Activated naive CD4-positive, alpha-beta T cell (primary cell): ENCODE measurements at regions not wholly inside any gene's neighbourhood (a gene's known extent, or its start where the extent isn't known, plus 50 kb on each side); places are given as distances from the start of the nearest gene placed in this dataset.

Source experiments
- DNase-seq, 4 experiments: peaks; one replicate each; lab custom pipeline; 2025; lab: John Stamatoyannopoulos, UW

- DNase-seq = no peak
Measured at GRCh38 chr3:10583798-10584708, 78.7 kb upstream of the ATP2B2 start.

- DNase-seq = no peak
Measured at GRCh38 chr3:10585945-10586344, 80.6 kb upstream of the ATP2B2 start.

- peak in 1 of 4 experiments; percentile 5 for DNase-seq
Measured at GRCh38 chr3:10594915-10595314, 89.5 kb upstream of the ATP2B2 start.

- DNase-seq = no peak
Measured at GRCh38 chr3:10596746-10597448, 91.5 kb upstream of the ATP2B2 start.

- DNase-seq = no peak
Measured at GRCh38 chr3:10597733-10598132, 92.3 kb upstream of the ATP2B2 start.

- DNase-seq = no peak
Measured at GRCh38 chr3:10599017-10599416, 93.6 kb upstream of the ATP2B2 start.

GRCh38 chr3:10599444-10599843, 94.1 kb upstream of the ATP2B2 start:
- DNase-seq = no peak

- no peak for DNase-seq
Measured at GRCh38 chr3:10600296-10600714, 94.9 kb upstream of the ATP2B2 start.

GRCh38 chr3:10600726-10601125, 95.3 kb upstream of the ATP2B2 start:
- no peak for DNase-seq

GRCh38 chr3:10601151-10601856, 95.9 kb upstream of the ATP2B2 start:
- DNase-seq = no peak

GRCh38 chr3:10601857-10602230, 96.5 kb upstream of the ATP2B2 start:
- DNase-seq = no peak

GRCh38 chr3:10602271-10602670, 96.9 kb upstream of the ATP2B2 start:
- no peak for DNase-seq

GRCh38 chr3:10602769-10603768, 97.7 kb upstream of the ATP2B2 start:
- DNase-seq = peak in 2 of 4 experiments; percentile 15 to 47

GRCh38 chr3:10609134-10609533, 103.7 kb upstream of the ATP2B2 start:
- no peak for DNase-seq

- no peak for DNase-seq
Measured at GRCh38 chr3:10614168-10614567, 108.8 kb upstream of the ATP2B2 start.

- no peak for DNase-seq
Measured at GRCh38 chr3:10615715-10616114, 110.3 kb upstream of the ATP2B2 start.

- no peak for DNase-seq
Measured at GRCh38 chr3:10616321-10616720, 110.9 kb upstream of the ATP2B2 start.

- no peak for DNase-seq
Measured at GRCh38 chr3:10619989-10620832, 114.8 kb upstream of the ATP2B2 start.

- DNase-seq = no peak
Measured at GRCh38 chr3:10620833-10621082, 115.4 kb upstream of the ATP2B2 start.

- no peak for DNase-seq
Measured at GRCh38 chr3:10623578-10624275, 118.3 kb upstream of the ATP2B2 start.
